OCI-LY1 (cell line): ENCODE measurements at regions not wholly inside any gene's neighbourhood (a gene's known extent, or its start where the extent isn't known, plus 50 kb on each side); places are given as distances from the start of the nearest gene placed in this dataset.

Experiments
- H2AFZ ChIP-seq: fragments of 200-600 bp; sonication (generic), shearing (Covaris generic); 2 replicates; pipeline ENCODE4 v1.6.0; 2014; ENCODE audit warnings: antibody characterized with exemption, mild to moderate bottlenecking, low read length
- H3F3A ChIP-seq: fragments of 200-600 bp; sonication (generic), shearing (Covaris generic); 2 replicates; pipeline ENCODE4 v1.6.0; 2014; ENCODE audit warnings: mild to moderate bottlenecking, antibody characterized with exemption, low read length, moderate library complexity; ENCODE audit not compliant: insufficient read depth
- H3K27ac ChIP-seq: fragments of 200-600 bp; sonication (generic); 2 replicates; pipeline ENCODE4 v1.5.1; 2014; ENCODE audit warnings: low read length, mixed run types, mild to moderate bottlenecking, low read depth; ENCODE audit not compliant: poor library complexity, severe bottlenecking
- H3K27me3 ChIP-seq: fragments of 200-600 bp; sonication (generic); 2 replicates; pipeline ENCODE4 v1.6.0; 2014; ENCODE audit warnings: antibody characterized with exemption, mild to moderate bottlenecking, low read length, moderate library complexity; ENCODE audit not compliant: insufficient read depth
- H3K36me3 ChIP-seq: fragments of 200-600 bp; sonication (generic); 2 replicates; pipeline ENCODE4 v1.6.1; 2014; ENCODE audit warnings: mild to moderate bottlenecking, antibody characterized with exemption, low read length, moderate library complexity, mixed read lengths; ENCODE audit not compliant: insufficient read depth
- H3K4me1 ChIP-seq: fragments of 200-600 bp; sonication (generic); 2 replicates; pipeline ENCODE4 v1.5.1; 2014; ENCODE audit warnings: mild to moderate bottlenecking, low read length, moderate library complexity; ENCODE audit not compliant: insufficient read depth, severe bottlenecking
- H3K4me2 ChIP-seq: fragments of 200-600 bp; sonication (generic), shearing (Covaris generic); 2 replicates; pipeline ENCODE4 v1.6.1; 2014; ENCODE audit warnings: low read length
- H3K4me3 ChIP-seq: fragments of 200-600 bp; sonication (generic); 2 replicates; pipeline ENCODE4 v1.5.1; 2014; ENCODE audit warnings: low read length, low read depth, mild to moderate bottlenecking, mixed read lengths; ENCODE audit not compliant: poor library complexity, severe bottlenecking
- H3K79me2 ChIP-seq: fragments of 200-600 bp; shearing (Covaris generic); 2 replicates; pipeline ENCODE4 v1.6.1; 2016; ENCODE audit warnings: mixed run types, low read length, mixed read lengths; ENCODE audit not compliant: insufficient read depth
- H3K9ac ChIP-seq: fragments of 200-600 bp; sonication (generic), shearing (Covaris generic); 2 replicates; pipeline ENCODE4 v1.6.1; 2014; ENCODE audit warnings: mild to moderate bottlenecking, low read length, mixed read lengths
- H3K9me2 ChIP-seq: fragments of 200-600 bp; sonication (generic), shearing (Covaris generic); 2 replicates; pipeline ENCODE4 v1.6.1; 2014; ENCODE audit warnings: low read depth, mild to moderate bottlenecking, low read length, mixed read lengths
- H3K9me3 ChIP-seq: fragments of 200-600 bp; shearing (Covaris generic); 2 replicates; pipeline ENCODE4 v1.6.1; 2014; ENCODE audit warnings: low read length, mixed read lengths
- H4K20me1 ChIP-seq: fragments of 200-600 bp; sonication (generic), shearing (Covaris generic); 2 replicates; pipeline ENCODE4 v1.6.0; 2016; ENCODE audit warnings: mild to moderate bottlenecking, low read length; ENCODE audit not compliant: insufficient read depth
- CTCF ChIP-seq: fragments of 200-600 bp; sonication (generic), shearing (Covaris generic); IDR thresholded peaks from 2 replicates; pipeline ENCODE4 v1.5.1; 2017; ENCODE audit warnings: mild to moderate bottlenecking, antibody characterized with exemption, low read length, moderate library complexity, mixed read lengths
- EZH2 ChIP-seq: fragments of 200-600 bp; sonication (generic), shearing (Covaris generic); IDR thresholded peaks from 2 replicates; pipeline ENCODE4 v1.8.0; 2017; ENCODE audit warnings: borderline replicate concordance, mixed run types, mild to moderate bottlenecking, antibody characterized with exemption, low read length, moderate library complexity, mixed read lengths

- Histone ChIP-seq H3K79me2 (no peaks in the 10 kb centered on the region), H2AFZ (no peak overlapping the region), H3K9ac (no peak overlapping the region), H3K4me2 (no peak overlapping the region), H3F3A (no peaks in the 10 kb centered on the region), H3K36me3 (no peaks in the 10 kb centered on the region), H3K27ac (no peak overlapping the region), H3K9me2 (no peaks in the 10 kb centered on the region), H3K9me3 (no peaks in the 10 kb centered on the region), H4K20me1 (no peaks in the 10 kb centered on the region), H3K4me3 (no peak overlapping the region), H3K27me3 (no peaks in the 10 kb centered on the region), H3K4me1 (no peaks in the 10 kb centered on the region)
- TF ChIP-seq EZH2 (no peak), CTCF (no peak)
These were observed 485.4 kb downstream of the POM121L12 start for GRCh38 chr7:53520841-53521240.

GRCh38 chr7:53521638-53522184, 486.3 kb downstream of the POM121L12 start:
- TF ChIP-seq CTCF (no peak), EZH2 (no peak)
- Histone ChIP-seq H3K4me2 (no peak overlapping the region), H3K4me3 (no peak overlapping the region), H3K27ac (no peak overlapping the region), H3K9me2 (no peaks in the 10 kb centered on the region), H3K79me2 (no peaks in the 10 kb centered on the region), H3K9ac (no peak overlapping the region), H3K36me3 (no peaks in the 10 kb centered on the region), H4K20me1 (no peaks in the 10 kb centered on the region), H3K4me1 (no peaks in the 10 kb centered on the region), H3K9me3 (no peaks in the 10 kb centered on the region), H3K27me3 (no peaks in the 10 kb centered on the region), H2AFZ (no peak overlapping the region), H3F3A (no peaks in the 10 kb centered on the region)

GRCh38 chr7:53539558-53539957, 504.1 kb downstream of the POM121L12 start:
- Histone ChIP-seq H3K4me3 (no peak overlapping the region), H3K36me3 (no peaks in the 10 kb centered on the region), H3K4me1 (no peaks in the 10 kb centered on the region), H3K9ac (no peak overlapping the region), H3K9me3 (no peaks in the 10 kb centered on the region), H3F3A (no peaks in the 10 kb centered on the region), H3K79me2 (no peaks in the 10 kb centered on the region), H3K27ac (no peak overlapping the region), H2AFZ (no peak overlapping the region), H3K4me2 (no peak overlapping the region), H3K9me2 (no peaks in the 10 kb centered on the region), H3K27me3 (no peaks in the 10 kb centered on the region), H4K20me1 (no peaks in the 10 kb centered on the region)
- TF ChIP-seq EZH2 (no peak), CTCF (no peak)
